ENCODE measurements at regions not wholly inside any gene's neighbourhood (a gene's known extent, or its start where the extent isn't known, plus 50 kb on each side); places are given as distances from the start of the nearest gene placed in this dataset.
"Not testable (repeated sequence)": the region's sequence is repeated elsewhere in the genome, so short reads cannot be mapped to it uniquely, and the experiment has no call there.

- no peak for DNase-seq (ENCODE audit: low read depth in 4 of 4, low spot score in 3 of 4)
Measured at GRCh38 chr1:232422898-232423297, 207.0 kb downstream of the SIPA1L2 start.

- no peak for DNase-seq (ENCODE audit: low read depth in 4 of 4, low spot score in 3 of 4)
Measured at GRCh38 chr1:232422098-232422497, 207.8 kb downstream of the SIPA1L2 start.

- no peak for DNase-seq (ENCODE audit: low read depth in 4 of 4, low spot score in 3 of 4)
Measured at GRCh38 chr1:232421143-232421796, 208.7 kb downstream of the SIPA1L2 start.

- no peak for DNase-seq (ENCODE audit: low read depth in 4 of 4, low spot score in 3 of 4)
Measured at GRCh38 chr1:232417636-232418248, 212.2 kb downstream of the SIPA1L2 start.

GRCh38 chr1:232416026-232416568 is 213.8 kb downstream of the SIPA1L2 start:
- no peak for DNase-seq (ENCODE audit: low read depth in 4 of 4, low spot score in 3 of 4)

- DNase-seq (ENCODE audit: low read depth in 4 of 4, low spot score in 3 of 4) = not testable (repeated sequence)
Measured at GRCh38 chr1:232415481-232415880, 214.5 kb downstream of the SIPA1L2 start.

GRCh38 chr1:232414100-232414499 is 215.8 kb downstream of the SIPA1L2 start:
- no peak for DNase-seq (ENCODE audit: low read depth in 4 of 4, low spot score in 3 of 4)

GRCh38 chr1:232413674-232414073 is 216.3 kb downstream of the SIPA1L2 start:
- no peak for DNase-seq (ENCODE audit: low read depth in 4 of 4, low spot score in 3 of 4)

GRCh38 chr1:232409584-232409983 is 220.3 kb downstream of the SIPA1L2 start:
- DNase-seq (ENCODE audit: low read depth in 4 of 4, low spot score in 3 of 4) = no peak

- DNase-seq (ENCODE audit: low read depth in 4 of 4, low spot score in 3 of 4) = no peak
Measured at GRCh38 chr1:232407120-232407519, 222.8 kb downstream of the SIPA1L2 start.

GRCh38 chr1:232405781-232406180 is 224.2 kb downstream of the SIPA1L2 start:
- no peak for DNase-seq (ENCODE audit: low read depth in 4 of 4, low spot score in 3 of 4)

- no peak for DNase-seq (ENCODE audit: low read depth in 4 of 4, low spot score in 3 of 4)
Measured at GRCh38 chr1:232404981-232405731, 224.8 kb downstream of the SIPA1L2 start.

- DNase-seq (ENCODE audit: low read depth in 4 of 4, low spot score in 3 of 4) = no peak
Measured at GRCh38 chr1:232404227-232404626, 225.7 kb downstream of the SIPA1L2 start.

- DNase-seq (ENCODE audit: low read depth in 4 of 4, low spot score in 3 of 4) = no peak
Measured at GRCh38 chr1:232403017-232403714, 226.8 kb downstream of the SIPA1L2 start.

- no peak for DNase-seq (ENCODE audit: low read depth in 4 of 4, low spot score in 3 of 4)
Measured at GRCh38 chr1:232398823-232399222, 231.1 kb downstream of the SIPA1L2 start.

- no peak for DNase-seq (ENCODE audit: low read depth in 4 of 4, low spot score in 3 of 4)
Measured at GRCh38 chr1:232393444-232394146, 236.3 kb downstream of the SIPA1L2 start.

- DNase-seq (ENCODE audit: low read depth in 4 of 4, low spot score in 3 of 4) = no peak
Measured at GRCh38 chr1:232393010-232393409, 236.9 kb downstream of the SIPA1L2 start.

GRCh38 chr1:232390590-232390989 is 239.3 kb downstream of the SIPA1L2 start:
- DNase-seq (ENCODE audit: low read depth in 4 of 4, low spot score in 3 of 4) = no peak

- no peak for DNase-seq (ENCODE audit: low read depth in 4 of 4, low spot score in 3 of 4)
Measured at GRCh38 chr1:232389744-232390143, 240.2 kb downstream of the SIPA1L2 start.

GRCh38 chr1:232388363-232388762 is 241.6 kb downstream of the SIPA1L2 start:
- no peak for DNase-seq (ENCODE audit: low read depth in 4 of 4, low spot score in 3 of 4)
